ENCODE measurements at regions not wholly inside any gene's neighbourhood (a gene's known extent, or its start where the extent isn't known, plus 50 kb on each side); places are given as distances from the start of the nearest gene placed in this dataset.

DNA sequence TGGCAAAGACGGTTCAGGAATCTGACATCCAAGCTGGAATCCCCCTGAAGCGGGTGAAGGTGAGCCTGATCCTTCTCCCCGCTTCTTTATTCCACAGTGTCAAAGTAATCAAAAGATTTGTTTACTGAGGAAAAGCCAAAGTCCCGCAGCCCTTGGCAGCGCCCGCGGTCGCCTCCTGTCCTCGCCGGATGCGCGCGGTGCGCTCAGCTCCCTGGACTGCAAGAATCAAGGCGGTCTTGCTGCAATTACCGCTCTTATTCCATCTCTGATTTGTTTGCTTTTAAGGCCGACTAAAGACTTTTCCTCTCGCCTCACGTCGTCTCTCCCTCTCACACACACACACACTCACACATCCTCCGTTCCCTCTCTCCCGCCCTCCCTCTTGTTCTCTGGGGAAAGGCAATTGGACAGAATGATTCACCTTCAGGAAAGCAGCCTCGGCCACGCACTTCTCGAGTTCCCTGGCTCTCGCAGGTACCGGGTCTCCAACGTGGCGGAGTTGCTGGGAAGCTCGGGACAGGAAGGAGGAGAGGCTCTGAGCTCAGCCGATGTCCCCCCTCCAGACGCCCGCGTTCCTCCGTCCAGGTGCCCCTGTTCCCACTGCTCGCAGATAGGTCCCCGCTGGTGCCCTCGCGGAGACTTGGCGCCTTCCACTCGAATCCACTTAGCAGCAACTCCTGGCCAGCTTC lies 68.6 kb upstream of the USP15 start:
- TF ChIP-seq, protein P1, sequence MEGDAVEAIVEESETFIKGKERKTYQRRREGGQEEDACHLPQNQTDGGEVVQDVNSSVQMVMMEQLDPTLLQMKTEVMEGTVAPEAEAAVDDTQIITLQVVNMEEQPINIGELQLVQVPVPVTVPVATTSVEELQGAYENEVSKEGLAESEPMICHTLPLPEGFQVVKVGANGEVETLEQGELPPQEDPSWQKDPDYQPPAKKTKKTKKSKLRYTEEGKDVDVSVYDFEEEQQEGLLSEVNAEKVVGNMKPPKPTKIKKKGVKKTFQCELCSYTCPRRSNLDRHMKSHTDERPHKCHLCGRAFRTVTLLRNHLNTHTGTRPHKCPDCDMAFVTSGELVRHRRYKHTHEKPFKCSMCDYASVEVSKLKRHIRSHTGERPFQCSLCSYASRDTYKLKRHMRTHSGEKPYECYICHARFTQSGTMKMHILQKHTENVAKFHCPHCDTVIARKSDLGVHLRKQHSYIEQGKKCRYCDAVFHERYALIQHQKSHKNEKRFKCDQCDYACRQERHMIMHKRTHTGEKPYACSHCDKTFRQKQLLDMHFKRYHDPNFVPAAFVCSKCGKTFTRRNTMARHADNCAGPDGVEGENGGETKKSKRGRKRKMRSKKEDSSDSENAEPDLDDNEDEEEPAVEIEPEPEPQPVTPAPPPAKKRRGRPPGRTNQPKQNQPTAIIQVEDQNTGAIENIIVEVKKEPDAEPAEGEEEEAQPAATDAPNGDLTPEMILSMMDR (IDR thresholded peaks at IDR 0.05; ENCODE audit: low read depth, low read length) = no peak
- TF ChIP-seq EZH2phosphoT487 (IDR thresholded peaks at IDR 0.05; ENCODE audit: low read depth) = no peak

Data from OCI-LY3 (cell line).